Liver (tissue), 8 donors: ENCODE measurements at regions not wholly inside any gene's neighbourhood (a gene's known extent, or its start where the extent isn't known, plus 50 kb on each side); places are given as distances from the start of the nearest gene placed in this dataset.

Experiments used
- DNase-seq: peaks from one replicate; pipeline ENCODE4 v3.0.0-alpha.2; 2017; ENCODE audit warnings: low spot score
- H3K27ac ChIP-seq, 2 donors: one replicate each; pipeline ENCODE4 v1.7.0; 2013; ENCODE audit warnings: inconsistent platforms in 2 of 2, low read length in 2 of 2, control low read depth in 1 of 2, low read depth in 1 of 2, mild to moderate bottlenecking in 1 of 2
- H3K27me3 ChIP-seq, 4 donors: one replicate each; pipeline versions ENCODE4 v1.6.1 to v1.7.0; 2013; ENCODE audit warnings: low read length in 3 of 4, inconsistent platforms in 1 of 4, mild to moderate bottlenecking in 1 of 4, moderate library complexity in 1 of 4; ENCODE audit not compliant: control insufficient read depth in 4 of 4, insufficient read depth in 4 of 4
- H3K36me3 ChIP-seq, 4 donors: one replicate each; pipeline versions ENCODE4 v1.6.1 to v1.7.0; 2013; ENCODE audit warnings: low read length in 3 of 4, mild to moderate bottlenecking in 3 of 4, low read depth in 1 of 4, moderate library complexity in 1 of 4; ENCODE audit not compliant: control insufficient read depth in 4 of 4, insufficient read depth in 3 of 4
- H3K4me1 ChIP-seq, 4 donors: one replicate each; pipeline versions ENCODE4 v1.6.1 to v1.7.0; 2013; ENCODE audit warnings: low read length in 3 of 4, mild to moderate bottlenecking in 3 of 4, moderate library complexity in 1 of 4; ENCODE audit not compliant: control insufficient read depth in 4 of 4, insufficient read depth in 4 of 4
- H3K4me3 ChIP-seq, 3 donors: one replicate each; pipeline versions ENCODE4 v1.6.1 to v1.7.0; 2013; ENCODE audit warnings: low read length in 3 of 3, control low read depth in 1 of 3, low read depth in 1 of 3, mild to moderate bottlenecking in 1 of 3
- H3K9ac ChIP-seq, 2 donors: one replicate each; pipeline ENCODE4 v1.7.0; 2013; ENCODE audit warnings: low read length in 2 of 2, mild to moderate bottlenecking in 2 of 2, moderate library complexity in 2 of 2, control low read depth in 1 of 2, low read depth in 1 of 2
- H3K9me3 ChIP-seq, 4 donors: one replicate each; pipeline versions ENCODE4 v1.6.1 to v1.7.0; 2013; ENCODE audit warnings: low read length in 3 of 4; ENCODE audit not compliant: control insufficient read depth in 4 of 4
- ATF3 ChIP-seq: IDR thresholded peaks from 2 replicates; pipeline ENCODE4 v1.6.1; 2016; ENCODE audit warnings: antibody characterized with exemption
- CTCF ChIP-seq: fragments of 150-350 bp; IDR thresholded peaks from 2 replicates; pipeline ENCODE4 v1.5.1; 2017; ENCODE audit warnings: improper control_type of control experiment, low read depth, low read length; ENCODE audit not compliant: missing input control
- EGR1 ChIP-seq, 2 donors: IDR thresholded peaks; 2 replicates each; pipeline ENCODE4 v1.6.1; 2016 to 2018; ENCODE audit warnings: antibody characterized with exemption in 2 of 2, low read depth in 2 of 2
- FOXA1 ChIP-seq: IDR thresholded peaks from 2 replicates; pipeline ENCODE4 v1.6.1; 2016; ENCODE audit warnings: antibody characterized with exemption
- FOXA2 ChIP-seq: IDR thresholded peaks from 2 replicates; pipeline ENCODE4 v1.6.1; 2016; ENCODE audit warnings: antibody characterized with exemption
- GABPA ChIP-seq, 2 donors: IDR thresholded peaks in 1 of 2; conservative IDR thresholded peaks in 1 of 2; 2 replicates each; pipeline ENCODE4 v1.6.1; 2016; ENCODE audit warnings: antibody characterized with exemption in 2 of 2, mild to moderate bottlenecking in 1 of 2, moderate library complexity in 1 of 2
- HNF4A ChIP-seq, 2 donors: conservative IDR thresholded peaks; 2 replicates each; pipeline ENCODE4 v1.6.1; 2016; ENCODE audit warnings: antibody characterized with exemption in 2 of 2, mild to moderate bottlenecking in 2 of 2
- HNF4G ChIP-seq: IDR thresholded peaks from 2 replicates; pipeline ENCODE4 v1.6.1; 2016; ENCODE audit warnings: antibody characterized with exemption
- JUND ChIP-seq, 2 donors: IDR thresholded peaks; 2 replicates each; pipeline ENCODE4 v1.6.1; 2016; ENCODE audit warnings: antibody characterized with exemption in 2 of 2
- MAX ChIP-seq: IDR thresholded peaks from 2 replicates; pipeline ENCODE4 v1.6.1; 2016; ENCODE audit warnings: antibody characterized with exemption
- NR2F2 ChIP-seq: IDR thresholded peaks from 2 replicates; pipeline ENCODE4 v1.6.1; 2016; ENCODE audit warnings: antibody characterized with exemption
- RAD21 ChIP-seq, 2 donors: IDR thresholded peaks; 2 replicates each; pipeline ENCODE4 v1.6.1; 2016; ENCODE audit warnings: antibody characterized with exemption in 2 of 2, mild to moderate bottlenecking in 2 of 2
- REST ChIP-seq: IDR thresholded peaks from 2 replicates; pipeline ENCODE4 v1.6.1; 2016; ENCODE audit warnings: antibody characterized with exemption, mild to moderate bottlenecking
- RXRA ChIP-seq, 2 donors: IDR thresholded peaks; 2 replicates each; pipeline ENCODE4 v1.6.1; 2017 to 2018; ENCODE audit warnings: antibody characterized with exemption in 2 of 2, mild to moderate bottlenecking in 1 of 2
- SP1 ChIP-seq: IDR thresholded peaks from 2 replicates; pipeline ENCODE4 v1.6.1; 2018; ENCODE audit warnings: antibody characterized with exemption, mild to moderate bottlenecking
- TAF1 ChIP-seq: conservative IDR thresholded peaks from 2 replicates; pipeline ENCODE4 v1.6.1; 2016; ENCODE audit warnings: antibody characterized with exemption, mild to moderate bottlenecking
- YY1 ChIP-seq: IDR thresholded peaks from 2 replicates; pipeline ENCODE4 v1.6.1; 2016; ENCODE audit warnings: antibody characterized with exemption, mild to moderate bottlenecking
- ZBTB33 ChIP-seq: IDR thresholded peaks from 2 replicates; pipeline ENCODE4 v1.6.1; 2016; ENCODE audit warnings: antibody characterized with exemption
- WGBS: extraction: QIAGEN DNeasy Blood & Tissue Kit; methylation state at CpG from one replicate; pipeline ENCODE4 v1.1.7; 2013; 5-methylcytosine and 5-hydroxymethylcytosine counted together
- donor health status: healthy.
- donor health status: healthy.
- donor health status: healthy.
- donor health status: healthy.
- donor health status: healthy.

- no peaks in the 10 kb centered on the region for H3K4me1 ChIP-seq
- no peak overlapping the region for H3K27ac ChIP-seq
- H3K4me3 ChIP-seq = no peak overlapping the region
- H3K9ac ChIP-seq = no peak overlapping the region
- no peaks in the 10 kb centered on the region for H3K36me3 ChIP-seq
- H3K27me3 ChIP-seq = peaks cover 0 to 3% (median 0%) of the 10 kb centered on the region in 4 donors
- 60% methylated on average over 3 of the region's 3 CpGs for WGBS
- TF ChIP-seq ZBTB33 (no peak), RAD21 (IDR thresholded peaks at IDR 0.05) (no peak), REST (no peak), EGR1 (IDR thresholded peaks at IDR 0.05; ENCODE audit: low read depth in 2 of 2) (no peak), HNF4A (conservative IDR thresholded peaks at IDR 0.05) (no peak), FOXA1 (no peak), TAF1 (no peak), JUND (IDR thresholded peaks at IDR 0.05) (no peak), RXRA (IDR thresholded peaks at IDR 0.05) (no peak), GABPA (IDR thresholded peaks at IDR 0.05 in 1 of 2, conservative IDR thresholded peaks at IDR 0.05 in 1 of 2) (no peak), FOXA2 (no peak), NR2F2 (no peak), CTCF (no peak), MAX (no peak), SP1 (no peak), YY1 (no peak), ATF3 (no peak)
- DNase-seq = no peak
- H3K9me3 ChIP-seq = peaks cover 0 to 2% (median under 1%) of the 10 kb centered on the region in 4 donors
Observed at GRCh38 chr5:4130819-4131218, 535.2 kb downstream of the IRX1 start.

- no peak for DNase-seq
- no peak overlapping the region for H3K27ac ChIP-seq
- no peaks in the 10 kb centered on the region for H3K4me1 ChIP-seq
- H3K27me3 ChIP-seq = peaks cover 0 to 3% (median 0%) of the 10 kb centered on the region in 4 donors
- no peaks in the 10 kb centered on the region for H3K9me3 ChIP-seq
- 63% methylated on average over 7 of the region's 7 CpGs for WGBS
- no peak overlapping the region for H3K9ac ChIP-seq
- no peak overlapping the region for H3K4me3 ChIP-seq
- no peaks in the 10 kb centered on the region for H3K36me3 ChIP-seq
- TF ChIP-seq SP1 = no peak
- no peak for TF ChIP-seq JUND (IDR thresholded peaks at IDR 0.05)
- TF ChIP-seq EGR1 (IDR thresholded peaks at IDR 0.05; ENCODE audit: low read depth in 2 of 2) = no peak
- TF ChIP-seq GABPA (IDR thresholded peaks at IDR 0.05 in 1 of 2, conservative IDR thresholded peaks at IDR 0.05 in 1 of 2) = no peak
- TF ChIP-seq CTCF = no peak
- no peak for TF ChIP-seq HNF4G
- no peak for TF ChIP-seq HNF4A (conservative IDR thresholded peaks at IDR 0.05)
- TF ChIP-seq REST = no peak
- TF ChIP-seq YY1 = no peak
- TF ChIP-seq FOXA1 = no peak
- TF ChIP-seq FOXA2 = no peak
- TF ChIP-seq RAD21 (IDR thresholded peaks at IDR 0.05) = no peak
Observed at GRCh38 chr5:4137781-4138180, 542.1 kb downstream of the IRX1 start.
